H9 (cell line): ENCODE measurements at regions not wholly inside any gene's neighbourhood (a gene's known extent, or its start where the extent isn't known, plus 50 kb on each side); places are given as distances from the start of the nearest gene placed in this dataset.

Experiments used
- DNase-seq: peaks from one replicate; pipeline ENCODE4 v3.0.0-alpha.2; 2017
- H2AFZ ChIP-seq: one replicate; pipeline ENCODE4 v1.6.1; 2013; ENCODE audit warnings: mild to moderate bottlenecking, low read length, control low read depth, moderate library complexity
- H2AK5ac ChIP-seq: 2 replicates; pipeline ENCODE4 v1.6.1; 2013; ENCODE audit warnings: low read length, control low read depth, mixed read lengths; ENCODE audit not compliant: insufficient read length
- H2BK120ac ChIP-seq: one replicate; pipeline ENCODE4 v1.6.1; 2013; ENCODE audit warnings: low read depth, mild to moderate bottlenecking, low read length, control low read depth, inconsistent platforms; ENCODE audit not compliant: poor library complexity, severe bottlenecking
- H2BK12ac ChIP-seq: 2 replicates; pipeline ENCODE4 v1.6.1; 2013; ENCODE audit warnings: low read length, control low read depth, mixed read lengths, low read depth; ENCODE audit not compliant: insufficient read length
- H2BK15ac ChIP-seq: 2 replicates; pipeline ENCODE4 v1.6.1; 2013; ENCODE audit warnings: low read depth, low read length, control low read depth
- H2BK20ac ChIP-seq: one replicate; pipeline ENCODE4 v1.6.1; 2013; ENCODE audit warnings: low read depth, mild to moderate bottlenecking, low read length, control low read depth, inconsistent platforms; ENCODE audit not compliant: poor library complexity, severe bottlenecking
- H2BK5ac ChIP-seq: 2 replicates; pipeline ENCODE4 v1.6.1; 2013; ENCODE audit warnings: low read length, control low read depth, mixed read lengths; ENCODE audit not compliant: insufficient read length
- H3K14ac ChIP-seq: 2 replicates; pipeline ENCODE4 v1.6.1; 2013; ENCODE audit warnings: low read length, control low read depth; ENCODE audit not compliant: insufficient read depth
- H3K18ac ChIP-seq: 2 replicates; pipeline ENCODE4 v1.6.1; 2013; ENCODE audit warnings: low read depth, mild to moderate bottlenecking, mixed read lengths, low read length, control low read depth; ENCODE audit not compliant: insufficient read length
- H3K23ac ChIP-seq: 2 replicates; pipeline ENCODE4 v1.6.1; 2013; ENCODE audit warnings: low read length, control low read depth, mixed read lengths, low read depth; ENCODE audit not compliant: insufficient read length
- H3K23me2 ChIP-seq: 2 replicates; pipeline ENCODE4 v1.6.1; 2013; ENCODE audit warnings: low read depth, mild to moderate bottlenecking, mixed read lengths, low read length, control low read depth; ENCODE audit not compliant: insufficient read length, poor library complexity, severe bottlenecking
- H3K27ac ChIP-seq: 2 replicates; pipeline ENCODE4 v1.5.1; 2013; ENCODE audit warnings: low read length, control low read depth, mixed read lengths, low read depth; ENCODE audit not compliant: insufficient read length
- H3K27me3 ChIP-seq: 2 replicates; pipeline ENCODE4 v1.6.1; 2013; ENCODE audit warnings: low read length, control low read depth, inconsistent platforms; ENCODE audit not compliant: insufficient read depth
- H3K4ac ChIP-seq: 2 replicates; pipeline ENCODE4 v1.6.1; 2013; ENCODE audit warnings: low read depth, mild to moderate bottlenecking, control low read depth, inconsistent platforms, low read length, moderate library complexity
- H3K4me1 ChIP-seq: 2 replicates; pipeline ENCODE4 v1.6.1; 2013; ENCODE audit warnings: low read length, control low read depth, inconsistent platforms; ENCODE audit not compliant: insufficient read depth
- H3K4me2 ChIP-seq: 2 replicates; pipeline ENCODE4 v1.6.1; 2013; ENCODE audit warnings: low read length, control low read depth, mixed read lengths; ENCODE audit not compliant: insufficient read length, insufficient read depth
- H3K56ac ChIP-seq: 2 replicates; pipeline ENCODE4 v1.6.1; 2013; ENCODE audit warnings: low read depth, mild to moderate bottlenecking, mixed read lengths, low read length, control low read depth; ENCODE audit not compliant: insufficient read length
- H3K79me1 ChIP-seq: 2 replicates; pipeline ENCODE4 v1.6.1; 2013; ENCODE audit warnings: low read depth, mild to moderate bottlenecking, moderate library complexity, low read length, control low read depth, inconsistent platforms; ENCODE audit not compliant: insufficient read depth, poor library complexity, severe bottlenecking
- H3K79me2 ChIP-seq: 2 replicates; pipeline ENCODE4 v1.6.1; 2013; ENCODE audit warnings: low read length, control low read depth, inconsistent platforms; ENCODE audit not compliant: insufficient read depth
- H3K9ac ChIP-seq: 2 replicates; pipeline ENCODE4 v1.6.1; 2013; ENCODE audit warnings: low read length, control low read depth, mixed read lengths; ENCODE audit not compliant: insufficient read length; ENCODE audit errors: extremely low read depth
- H3K9me3 ChIP-seq: one replicate; pipeline ENCODE4 v1.6.1; 2013; ENCODE audit warnings: low read depth, low read length, inconsistent platforms; ENCODE audit not compliant: control insufficient read depth
- H3T11ph ChIP-seq: one replicate; pipeline ENCODE4 v1.6.1; 2013; ENCODE audit warnings: mild to moderate bottlenecking, low read length, control low read depth, inconsistent platforms
- H4K20me1 ChIP-seq: one replicate; pipeline ENCODE4 v1.6.1; 2013; ENCODE audit not compliant: control insufficient read depth, insufficient read length, insufficient read depth
- H4K5ac ChIP-seq: 2 replicates; pipeline ENCODE4 v1.6.1; 2013; ENCODE audit warnings: low read depth, mild to moderate bottlenecking, mixed read lengths, low read length, control low read depth; ENCODE audit not compliant: insufficient read length
- H4K8ac ChIP-seq: replicated peaks from 2 replicates; pipeline ENCODE4 v1.6.1; 2013; ENCODE audit warnings: low read length, control low read depth, mixed read lengths, low read depth; ENCODE audit not compliant: insufficient read length
- H4K91ac ChIP-seq: 2 replicates; pipeline ENCODE4 v1.6.1; 2013; ENCODE audit warnings: low read depth, mild to moderate bottlenecking, moderate library complexity, mixed read lengths, low read length, control low read depth; ENCODE audit not compliant: insufficient read length
- H3K27ac Mint-ChIP-seq, 3 experiments: 2 replicates in 2 of 3; 3 replicates in 1 of 3; pipeline ENCODE4 v1.8.0; 2020 to 2021; ENCODE audit warnings: mixed read lengths in 3 of 3, mild to moderate bottlenecking in 1 of 3, moderate library complexity in 1 of 3
- H3K27me3 Mint-ChIP-seq: 2 replicates; pipeline ENCODE4 v1.8.0; 2021; ENCODE audit warnings: low read depth, mild to moderate bottlenecking, moderate library complexity, mixed read lengths
- H3K36me3 Mint-ChIP-seq, 3 experiments: 2 replicates in 2 of 3; 3 replicates in 1 of 3; pipeline ENCODE4 v1.8.0; 2020 to 2021; ENCODE audit warnings: low read depth in 3 of 3, mixed read lengths in 3 of 3; ENCODE audit not compliant: insufficient read depth in 1 of 3
- H3K4me1 Mint-ChIP-seq, 2 experiments: 2 replicates each; pipeline ENCODE4 v1.8.0; 2020; ENCODE audit warnings: mixed read lengths in 2 of 2
- H3K4me3 Mint-ChIP-seq, 2 experiments: 2 replicates in 1 of 2; 3 replicates in 1 of 2; pipeline ENCODE4 v1.8.0; 2020 to 2021; ENCODE audit warnings: mild to moderate bottlenecking in 2 of 2, mixed read lengths in 2 of 2, moderate library complexity in 1 of 2
- H3K9me3 Mint-ChIP-seq, 2 experiments: 2 replicates in 1 of 2; 3 replicates in 1 of 2; pipeline ENCODE4 v1.8.0; 2020; ENCODE audit warnings: mild to moderate bottlenecking in 2 of 2, mixed read lengths in 2 of 2, moderate library complexity in 1 of 2
- CTCF ChIP-seq: fragments of 200-600 bp; sonication (generic); conservative IDR thresholded peaks from 3 replicates; pipeline ENCODE4 v1.8.0; 2021; ENCODE audit warnings: antibody characterized with exemption, mild to moderate bottlenecking
- WGBS: extraction: QIAGEN DNeasy Blood & Tissue Kit; methylation state at CpG from one replicate; pipeline ENCODE4 v1.1.7; 2013; ENCODE audit warnings: missing lambda C conversion rate, low lambda C conversion rate, mixed read lengths; ENCODE audit not compliant: insufficient read length; ENCODE audit errors: extremely low coverage; 5-methylcytosine and 5-hydroxymethylcytosine counted together

GRCh38 chr3:95120921-95121320 lies 1058.1 kb downstream of the NSUN3 start:
- H4K91ac ChIP-seq = no peak overlapping the region
- H3K27me3 ChIP-seq = no peaks in the 10 kb centered on the region
- no CpG with 5 or more reads among the region's 3 CpGs for WGBS
- H3K56ac ChIP-seq = no peak overlapping the region
- no peak overlapping the region for H4K8ac ChIP-seq
- no peak overlapping the region for H2BK120ac ChIP-seq
- no peak overlapping the region for H3T11ph ChIP-seq
- 0 out of 4 replicates have a peak, but pooled peaks cover 0 to 7% of the 10 kb centered on the region in 2 experiments for H3K4me1 Mint-ChIP-seq
- peak overlapping the region; percentile 11 for H2AFZ ChIP-seq
- H2BK20ac ChIP-seq = no peak overlapping the region
- H4K20me1 ChIP-seq = no peaks in the 10 kb centered on the region
- no peak overlapping the region for H2BK5ac ChIP-seq
- H3K79me1 ChIP-seq = no peaks in the 10 kb centered on the region
- no peak overlapping the region for H3K4me3 Mint-ChIP-seq
- no peak for TF ChIP-seq CTCF
- H3K79me2 ChIP-seq = no peaks in the 10 kb centered on the region
- H2BK12ac ChIP-seq = no peak overlapping the region
- no peaks in the 10 kb centered on the region for H3K4me1 ChIP-seq
- no peak overlapping the region; a peak in 1 of 7 replicates for H3K27ac Mint-ChIP-seq
- H3K9me3 ChIP-seq = no peaks in the 10 kb centered on the region
- H3K4ac ChIP-seq = no peak overlapping the region
- no peak overlapping the region for H2AK5ac ChIP-seq
- no peak overlapping the region for H2BK15ac ChIP-seq
- H3K4me2 ChIP-seq = no peak overlapping the region
- no peak overlapping the region for H4K5ac ChIP-seq
- DNase-seq = no peak
- H3K18ac ChIP-seq = no peak overlapping the region
- no peaks in the 10 kb centered on the region for H3K23me2 ChIP-seq
- H3K27ac ChIP-seq = no peak overlapping the region
- peaks cover 0 to 3% of the 10 kb centered on the region in 2 experiments; a peak in 3 of 5 replicates for H3K9me3 Mint-ChIP-seq
- peaks cover 0 to 3% (median 0%) of the 10 kb centered on the region in 3 experiments; a peak in 2 of 7 replicates for H3K36me3 Mint-ChIP-seq
- no peak overlapping the region for H3K9ac ChIP-seq
- H3K14ac ChIP-seq = no peak overlapping the region
- H3K23ac ChIP-seq = no peak overlapping the region
- H3K27me3 Mint-ChIP-seq = no peaks in the 10 kb centered on the region
